Right renal pelvis (tissue), 4 donors: ENCODE measurements at regions not wholly inside any gene's neighbourhood (a gene's known extent, or its start where the extent isn't known, plus 50 kb on each side); places are given as distances from the start of the nearest gene placed in this dataset.
"Not testable (repeated sequence)": the region's sequence is repeated elsewhere in the genome, so short reads cannot be mapped to it uniquely, and the experiment has no call there.

ENCODE experiments used
- DNase-seq, 4 donors: peaks; one replicate each; pipeline ENCODE4 v3.0.0-alpha.2; 2013; ENCODE audit warnings: low read depth in 4 of 4, low spot score in 3 of 4, missing footprints in 1 of 4

- DNase-seq = not testable (repeated sequence)
These were observed 533.4 kb upstream of the LRATD1 start for GRCh38 chr2:14099101-14099500.

- DNase-seq = no peak
These were observed 518.2 kb upstream of the LRATD1 start for GRCh38 chr2:14114275-14114674.

GRCh38 chr2:14120376-14120775, 512.1 kb upstream of the LRATD1 start:
- no peak for DNase-seq

- DNase-seq = no peak
These were observed 508.9 kb upstream of the LRATD1 start for GRCh38 chr2:14123436-14124103.

GRCh38 chr2:14125624-14126293, 506.8 kb upstream of the LRATD1 start:
- DNase-seq = no peak

GRCh38 chr2:14126846-14127245, 505.7 kb upstream of the LRATD1 start:
- no peak for DNase-seq

- no peak for DNase-seq
These were observed 504.8 kb upstream of the LRATD1 start for GRCh38 chr2:14127765-14128164.

- no peak for DNase-seq
These were observed 500.1 kb upstream of the LRATD1 start for GRCh38 chr2:14132386-14132785.

GRCh38 chr2:14134771-14135170, 497.7 kb upstream of the LRATD1 start:
- DNase-seq = no peak

GRCh38 chr2:14136030-14136429, 496.5 kb upstream of the LRATD1 start:
- DNase-seq = no peak

GRCh38 chr2:14137643-14138042, 494.9 kb upstream of the LRATD1 start:
- DNase-seq = no peak

- no peak for DNase-seq
These were observed 492.4 kb upstream of the LRATD1 start for GRCh38 chr2:14140009-14140550.

- no peak for DNase-seq
These were observed 489.1 kb upstream of the LRATD1 start for GRCh38 chr2:14143435-14143834.

- no peak for DNase-seq
These were observed 484.3 kb upstream of the LRATD1 start for GRCh38 chr2:14148216-14148615.

- DNase-seq = no peak
These were observed 474.7 kb upstream of the LRATD1 start for GRCh38 chr2:14157816-14158215.

GRCh38 chr2:14180333-14180732, 452.2 kb upstream of the LRATD1 start:
- no peak for DNase-seq

GRCh38 chr2:14182227-14182946, 450.1 kb upstream of the LRATD1 start:
- no peak for DNase-seq

- no peak for DNase-seq
These were observed 446.6 kb upstream of the LRATD1 start for GRCh38 chr2:14185906-14186305.

- DNase-seq = no peak
These were observed 444.1 kb upstream of the LRATD1 start for GRCh38 chr2:14188446-14188845.

- no peak for DNase-seq
These were observed 442.6 kb upstream of the LRATD1 start for GRCh38 chr2:14189929-14190328.

- DNase-seq = no peak
These were observed 438.3 kb upstream of the LRATD1 start for GRCh38 chr2:14194233-14194632.

GRCh38 chr2:14197293-14197692, 435.2 kb upstream of the LRATD1 start:
- no peak for DNase-seq
